ENCODE measurements at regions not wholly inside any gene's neighbourhood (a gene's known extent, or its start where the extent isn't known, plus 50 kb on each side); places are given as distances from the start of the nearest gene placed in this dataset.
A peak's percentile ranks its signal among the peaks of the same experiment; 100 is the strongest.

- H3K4me1 ChIP-seq (ENCODE audit: control insufficient read depth, insufficient read depth, low read length, poor library complexity, severe bottlenecking), result no peaks in the 10 kb centered on the region
- H3K27me3 ChIP-seq (ENCODE audit: control insufficient read depth, insufficient read depth, low read length), result no peaks in the 10 kb centered on the region
- H3K36me3 ChIP-seq (ENCODE audit: control insufficient read depth, insufficient read depth, low read length), result no peaks in the 10 kb centered on the region
- no peaks in the 10 kb centered on the region for H3K9me3 Mint-ChIP-seq
- DNase-seq (no peak), ATAC-seq (ENCODE audit: low read depth in 2 of 2) (no peak)
- H3K4me3 Mint-ChIP-seq, result no peak overlapping the region
- H3K4me1 Mint-ChIP-seq, result no peaks in the 10 kb centered on the region
- no peak overlapping the region for H3K27ac ChIP-seq (ENCODE audit: insufficient read depth, low read length, poor library complexity, severe bottlenecking)
- no peak overlapping the region for H3K4me3 ChIP-seq (ENCODE audit: low read depth, low read length)
- no peaks in the 10 kb centered on the region for H3K36me3 Mint-ChIP-seq
- no peaks in the 10 kb centered on the region for H3K9me3 ChIP-seq (ENCODE audit: control insufficient read depth in 2 of 2, low read length in 2 of 2)
- no peak overlapping the region for H3K27ac Mint-ChIP-seq
- H3K27me3 Mint-ChIP-seq, result peaks cover 10% of the 10 kb centered on the region
Measured at GRCh38 chr1:29890201-29890959, 654.1 kb downstream of the PTPRU start.

DNA sequence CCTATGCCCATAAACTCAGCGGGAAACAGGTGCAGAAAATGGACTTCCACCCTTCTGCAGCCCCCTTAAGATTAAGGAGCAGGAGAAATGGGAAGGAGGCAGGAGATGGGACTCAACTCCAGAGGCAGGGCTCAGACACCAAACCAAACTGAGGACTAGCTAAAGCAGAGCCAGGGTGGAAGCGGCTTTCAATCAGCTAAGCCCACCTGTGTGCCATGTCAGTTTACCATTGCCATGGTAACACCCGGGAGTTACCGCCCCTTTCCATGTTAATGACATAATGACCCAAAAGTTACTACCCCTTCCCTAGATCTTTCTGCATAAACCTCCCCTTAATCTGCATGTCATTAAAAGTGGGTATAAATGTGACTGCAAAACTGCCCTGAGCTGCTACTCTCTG lies 653.5 kb downstream of the PTPRU start:
- no peaks in the 10 kb centered on the region for H3K9me3 Mint-ChIP-seq
- Histone ChIP-seq H3K36me3 (ENCODE audit: control insufficient read depth, insufficient read depth, low read length) (no peaks in the 10 kb centered on the region), H3K27me3 (ENCODE audit: control insufficient read depth, insufficient read depth, low read length) (no peaks in the 10 kb centered on the region), H3K4me1 (ENCODE audit: control insufficient read depth, insufficient read depth, low read length, poor library complexity, severe bottlenecking) (no peaks in the 10 kb centered on the region), H3K27ac (ENCODE audit: insufficient read depth, low read length, poor library complexity, severe bottlenecking) (no peak overlapping the region), H3K4me3 (ENCODE audit: low read depth, low read length) (no peak overlapping the region), H3K9me3 (ENCODE audit: control insufficient read depth in 2 of 2, low read length in 2 of 2) (no peaks in the 10 kb centered on the region)
- peaks cover 5% of the 10 kb centered on the region for H3K27me3 Mint-ChIP-seq
- H3K4me3 Mint-ChIP-seq, result no peak overlapping the region
- H3K36me3 Mint-ChIP-seq, result no peaks in the 10 kb centered on the region
- ATAC-seq (ENCODE audit: low read depth in 2 of 2), result no peak
- no peak for DNase-seq
- no peak overlapping the region for H3K27ac Mint-ChIP-seq
- H3K4me1 Mint-ChIP-seq, result no peaks in the 10 kb centered on the region

- H3K9me3 ChIP-seq (ENCODE audit: control insufficient read depth in 2 of 2, low read length in 2 of 2), result no peaks in the 10 kb centered on the region
- H3K27me3 ChIP-seq (ENCODE audit: control insufficient read depth, insufficient read depth, low read length), result no peaks in the 10 kb centered on the region
- no peak for ATAC-seq (ENCODE audit: low read depth in 2 of 2)
- Mint-ChIP-seq H3K9me3 (no peaks in the 10 kb centered on the region), H3K27ac (no peak overlapping the region), H3K36me3 (no peaks in the 10 kb centered on the region), H3K4me1 (no peaks in the 10 kb centered on the region), H3K27me3 (no peaks in the 10 kb centered on the region), H3K4me3 (no peak overlapping the region)
- no peak for DNase-seq
- no peak overlapping the region for H3K27ac ChIP-seq (ENCODE audit: insufficient read depth, low read length, poor library complexity, severe bottlenecking)
- H3K36me3 ChIP-seq (ENCODE audit: control insufficient read depth, insufficient read depth, low read length), result no peaks in the 10 kb centered on the region
- no peak overlapping the region for H3K4me3 ChIP-seq (ENCODE audit: low read depth, low read length)
- H3K4me1 ChIP-seq (ENCODE audit: control insufficient read depth, insufficient read depth, low read length, poor library complexity, severe bottlenecking), result no peaks in the 10 kb centered on the region
Measured at GRCh38 chr1:29884740-29885139, 648.4 kb downstream of the PTPRU start.

GRCh38 chr1:29883986-29884385 lies 647.7 kb downstream of the PTPRU start:
- Mint-ChIP-seq H3K4me1 (no peaks in the 10 kb centered on the region), H3K36me3 (no peaks in the 10 kb centered on the region), H3K4me3 (no peak overlapping the region), H3K27me3 (no peaks in the 10 kb centered on the region), H3K9me3 (no peaks in the 10 kb centered on the region), H3K27ac (no peak overlapping the region)
- Histone ChIP-seq H3K36me3 (ENCODE audit: control insufficient read depth, insufficient read depth, low read length) (no peaks in the 10 kb centered on the region), H3K9me3 (ENCODE audit: control insufficient read depth in 2 of 2, low read length in 2 of 2) (no peaks in the 10 kb centered on the region), H3K27ac (ENCODE audit: insufficient read depth, low read length, poor library complexity, severe bottlenecking) (no peak overlapping the region), H3K4me1 (ENCODE audit: control insufficient read depth, insufficient read depth, low read length, poor library complexity, severe bottlenecking) (no peaks in the 10 kb centered on the region), H3K4me3 (ENCODE audit: low read depth, low read length) (no peak overlapping the region), H3K27me3 (ENCODE audit: control insufficient read depth, insufficient read depth, low read length) (no peaks in the 10 kb centered on the region)
- ATAC-seq (ENCODE audit: low read depth in 2 of 2), result no peak
- no peak for DNase-seq

DNA sequence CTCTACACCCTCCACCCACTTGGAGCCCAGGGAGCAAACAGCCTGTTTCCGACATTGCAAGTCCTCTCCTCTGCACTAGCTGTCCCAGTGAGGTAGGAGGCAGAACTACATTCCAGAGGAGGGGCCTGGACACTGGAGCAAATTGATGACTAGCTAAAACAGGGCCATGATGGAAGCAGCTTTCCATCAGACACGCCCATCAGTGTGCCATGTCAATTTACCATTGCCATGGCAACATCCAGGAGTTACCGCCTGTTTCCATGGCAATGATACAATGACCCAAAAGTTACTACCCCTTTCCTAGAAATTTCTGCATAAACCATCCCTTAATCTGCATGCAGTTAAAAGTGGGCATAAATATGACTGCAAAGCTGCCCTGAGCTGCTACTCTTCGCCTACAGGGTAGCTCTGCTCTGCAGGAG lies 647.1 kb downstream of the PTPRU start:
- Histone ChIP-seq H3K9me3 (ENCODE audit: control insufficient read depth in 2 of 2, low read length in 2 of 2) (no peaks in the 10 kb centered on the region), H3K27me3 (ENCODE audit: control insufficient read depth, insufficient read depth, low read length) (no peaks in the 10 kb centered on the region), H3K4me1 (ENCODE audit: control insufficient read depth, insufficient read depth, low read length, poor library complexity, severe bottlenecking) (no peaks in the 10 kb centered on the region), H3K4me3 (ENCODE audit: low read depth, low read length) (no peak overlapping the region), H3K27ac (ENCODE audit: insufficient read depth, low read length, poor library complexity, severe bottlenecking) (no peak overlapping the region), H3K36me3 (ENCODE audit: control insufficient read depth, insufficient read depth, low read length) (no peaks in the 10 kb centered on the region)
- H3K27ac Mint-ChIP-seq, result no peak overlapping the region
- ATAC-seq (ENCODE audit: low read depth in 2 of 2) (no peak), DNase-seq (no peak)
- no peaks in the 10 kb centered on the region for H3K36me3 Mint-ChIP-seq
- no peaks in the 10 kb centered on the region for H3K27me3 Mint-ChIP-seq
- no peak overlapping the region for H3K4me3 Mint-ChIP-seq
- H3K9me3 Mint-ChIP-seq, result no peaks in the 10 kb centered on the region
- no peaks in the 10 kb centered on the region for H3K4me1 Mint-ChIP-seq

DNA sequence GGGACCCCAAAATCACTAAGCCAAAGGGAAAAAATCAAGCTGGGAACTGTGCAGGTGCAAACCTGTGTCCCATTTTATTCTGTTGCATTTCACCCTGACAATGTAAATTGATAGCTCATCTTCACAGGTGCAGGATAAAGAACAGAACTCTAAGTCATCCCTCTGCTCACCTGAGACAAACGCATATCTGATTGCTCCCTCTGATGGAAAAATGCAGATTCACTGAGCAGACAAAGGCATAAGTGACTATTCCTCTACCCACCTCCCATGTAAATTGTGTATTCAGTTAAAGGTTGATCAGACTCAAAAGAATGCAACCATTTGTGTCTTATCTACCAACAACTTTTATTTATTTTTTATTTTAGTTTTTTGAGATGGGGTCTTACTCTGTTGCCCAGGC lies 644.2 kb downstream of the PTPRU start:
- no peaks in the 10 kb centered on the region for H3K9me3 ChIP-seq (ENCODE audit: control insufficient read depth in 2 of 2, low read length in 2 of 2)
- H3K27me3 ChIP-seq (ENCODE audit: control insufficient read depth, insufficient read depth, low read length), result no peaks in the 10 kb centered on the region
- no peaks in the 10 kb centered on the region for H3K36me3 Mint-ChIP-seq
- ATAC-seq (ENCODE audit: low read depth in 2 of 2) (no peak), DNase-seq (peak in 1 of 3 donors; percentile 1)
- no peaks in the 10 kb centered on the region for H3K4me1 Mint-ChIP-seq
- no peak overlapping the region for H3K27ac ChIP-seq (ENCODE audit: insufficient read depth, low read length, poor library complexity, severe bottlenecking)
- no peak overlapping the region for H3K27ac Mint-ChIP-seq
- H3K4me3 Mint-ChIP-seq, result no peak overlapping the region
- no peaks in the 10 kb centered on the region for H3K4me1 ChIP-seq (ENCODE audit: control insufficient read depth, insufficient read depth, low read length, poor library complexity, severe bottlenecking)
- no peak overlapping the region for H3K4me3 ChIP-seq (ENCODE audit: low read depth, low read length)
- no peaks in the 10 kb centered on the region for H3K27me3 Mint-ChIP-seq
- H3K36me3 ChIP-seq (ENCODE audit: control insufficient read depth, insufficient read depth, low read length), result no peaks in the 10 kb centered on the region
- H3K9me3 Mint-ChIP-seq, result peaks cover 0 to 5% (median 0%) of the 10 kb centered on the region in 7 donors

- Mint-ChIP-seq H3K36me3 (no peaks in the 10 kb centered on the region), H3K4me1 (no peaks in the 10 kb centered on the region), H3K4me3 (no peak overlapping the region), H3K27me3 (peaks cover 4% of the 10 kb centered on the region), H3K27ac (no peak overlapping the region), H3K9me3 (peaks cover 0 to 5% (median 0%) of the 10 kb centered on the region in 7 donors)
- H3K27me3 ChIP-seq (ENCODE audit: control insufficient read depth, insufficient read depth, low read length), result no peaks in the 10 kb centered on the region
- H3K4me1 ChIP-seq (ENCODE audit: control insufficient read depth, insufficient read depth, low read length, poor library complexity, severe bottlenecking), result no peaks in the 10 kb centered on the region
- ATAC-seq (ENCODE audit: low read depth in 2 of 2) (no peak), DNase-seq (no peak)
- no peak overlapping the region for H3K27ac ChIP-seq (ENCODE audit: insufficient read depth, low read length, poor library complexity, severe bottlenecking)
- H3K4me3 ChIP-seq (ENCODE audit: low read depth, low read length), result no peak overlapping the region
- H3K9me3 ChIP-seq (ENCODE audit: control insufficient read depth in 2 of 2, low read length in 2 of 2), result no peaks in the 10 kb centered on the region
- no peaks in the 10 kb centered on the region for H3K36me3 ChIP-seq (ENCODE audit: control insufficient read depth, insufficient read depth, low read length)
Measured at GRCh38 chr1:29879217-29879616, 642.9 kb downstream of the PTPRU start.

- no peak overlapping the region for H3K27ac ChIP-seq (ENCODE audit: insufficient read depth, low read length, poor library complexity, severe bottlenecking)
- no peaks in the 10 kb centered on the region for H3K9me3 ChIP-seq (ENCODE audit: control insufficient read depth in 2 of 2, low read length in 2 of 2)
- ATAC-seq (ENCODE audit: low read depth in 2 of 2), result no peak
- H3K36me3 Mint-ChIP-seq, result no peaks in the 10 kb centered on the region
- H3K27me3 ChIP-seq (ENCODE audit: control insufficient read depth, insufficient read depth, low read length), result no peaks in the 10 kb centered on the region
- no peak overlapping the region for H3K4me3 Mint-ChIP-seq
- H3K27me3 Mint-ChIP-seq, result peaks cover 4% of the 10 kb centered on the region
- H3K27ac Mint-ChIP-seq, result no peak overlapping the region
- peaks cover 0 to 5% (median 0%) of the 10 kb centered on the region in 7 donors for H3K9me3 Mint-ChIP-seq
- H3K36me3 ChIP-seq (ENCODE audit: control insufficient read depth, insufficient read depth, low read length), result no peaks in the 10 kb centered on the region
- no peak for DNase-seq
- no peak overlapping the region for H3K4me3 ChIP-seq (ENCODE audit: low read depth, low read length)
- H3K4me1 ChIP-seq (ENCODE audit: control insufficient read depth, insufficient read depth, low read length, poor library complexity, severe bottlenecking), result no peaks in the 10 kb centered on the region
- H3K4me1 Mint-ChIP-seq, result no peaks in the 10 kb centered on the region
Measured at GRCh38 chr1:29878501-29878900, 642.2 kb downstream of the PTPRU start.
